Liver (tissue), 3 donors: ENCODE measurements at regions not wholly inside any gene's neighbourhood (a gene's known extent, or its start where the extent isn't known, plus 50 kb on each side); places are given as distances from the start of the nearest gene placed in this dataset.

Experiments used
- CTCF ChIP-seq: fragments of 150-350 bp; IDR thresholded peaks from 2 replicates; pipeline ENCODE4 v1.5.1; 2017; ENCODE audit warnings: improper control_type of control experiment, low read depth, low read length; ENCODE audit not compliant: missing input control
- FOXA1 ChIP-seq: IDR thresholded peaks from 2 replicates; pipeline ENCODE4 v1.6.1; 2016; ENCODE audit warnings: antibody characterized with exemption
- JUND ChIP-seq, 2 donors: IDR thresholded peaks; 2 replicates each; pipeline ENCODE4 v1.6.1; 2016; ENCODE audit warnings: antibody characterized with exemption in 2 of 2
- MAX ChIP-seq: IDR thresholded peaks from 2 replicates; pipeline ENCODE4 v1.6.1; 2016; ENCODE audit warnings: antibody characterized with exemption
- donor health status: healthy.
- donor health status: healthy.

GRCh38 chr12:63232896-63233295 lies 81.9 kb upstream of the AVPR1A start:
- TF ChIP-seq CTCF (no peak), JUND (IDR thresholded peaks at IDR 0.05) (no peak), MAX (no peak), FOXA1 (no peak)
